Fibroblast of peridontal ligament (primary cell): ENCODE measurements at regions not wholly inside any gene's neighbourhood (a gene's known extent, or its start where the extent isn't known, plus 50 kb on each side); places are given as distances from the start of the nearest gene placed in this dataset.

Source experiments
- DNase-seq: peaks from one replicate; pipeline ENCODE4 v3.0.0-alpha.2; 2010; ENCODE audit errors: extremely low read depth

DNA sequence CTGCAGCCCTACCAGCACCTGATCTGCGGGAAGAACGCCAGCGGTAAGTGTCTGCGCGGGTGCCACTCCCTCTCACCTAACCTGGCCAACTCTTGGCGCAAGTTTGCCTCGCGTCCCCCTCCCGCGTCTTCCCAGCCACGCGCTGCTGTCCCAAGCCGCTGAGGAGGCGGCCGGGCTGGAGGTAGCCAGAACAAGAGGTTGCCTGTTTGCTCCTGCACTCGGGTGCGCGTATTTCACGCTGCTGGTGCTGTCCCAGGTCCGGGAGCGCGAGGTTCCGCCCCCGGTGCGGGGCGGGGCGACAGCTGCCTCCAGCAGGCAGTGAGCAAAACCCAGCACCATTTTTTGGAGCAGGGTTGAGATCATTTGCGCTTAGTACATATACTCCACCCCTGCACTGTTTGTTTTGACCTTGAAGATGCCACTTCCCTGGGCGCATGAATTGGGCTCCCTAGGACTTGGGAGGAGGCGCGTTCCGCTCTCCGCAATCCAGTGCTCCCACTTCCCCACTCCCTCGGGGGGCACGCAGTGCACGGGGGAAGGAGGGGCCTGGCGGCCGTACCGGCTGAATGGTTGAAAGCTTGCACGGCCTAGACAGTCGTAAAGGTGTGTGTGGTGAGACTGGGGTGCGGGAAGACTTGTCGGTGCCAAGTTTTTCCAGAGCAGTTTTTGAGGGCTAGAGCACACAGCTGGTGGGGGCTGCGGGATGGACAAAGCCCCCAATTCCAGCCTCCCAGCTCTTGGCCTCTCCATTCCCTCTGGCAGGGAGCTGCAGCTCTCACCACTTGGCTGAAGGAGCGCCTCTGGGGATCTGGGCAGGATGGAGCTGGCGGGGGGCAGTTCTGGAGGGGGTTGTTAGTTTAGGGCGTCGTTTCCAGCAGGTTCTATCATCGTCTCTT is 226.9 kb upstream of the CRY1 start:
- peak; percentile 43 for DNase-seq

DNA sequence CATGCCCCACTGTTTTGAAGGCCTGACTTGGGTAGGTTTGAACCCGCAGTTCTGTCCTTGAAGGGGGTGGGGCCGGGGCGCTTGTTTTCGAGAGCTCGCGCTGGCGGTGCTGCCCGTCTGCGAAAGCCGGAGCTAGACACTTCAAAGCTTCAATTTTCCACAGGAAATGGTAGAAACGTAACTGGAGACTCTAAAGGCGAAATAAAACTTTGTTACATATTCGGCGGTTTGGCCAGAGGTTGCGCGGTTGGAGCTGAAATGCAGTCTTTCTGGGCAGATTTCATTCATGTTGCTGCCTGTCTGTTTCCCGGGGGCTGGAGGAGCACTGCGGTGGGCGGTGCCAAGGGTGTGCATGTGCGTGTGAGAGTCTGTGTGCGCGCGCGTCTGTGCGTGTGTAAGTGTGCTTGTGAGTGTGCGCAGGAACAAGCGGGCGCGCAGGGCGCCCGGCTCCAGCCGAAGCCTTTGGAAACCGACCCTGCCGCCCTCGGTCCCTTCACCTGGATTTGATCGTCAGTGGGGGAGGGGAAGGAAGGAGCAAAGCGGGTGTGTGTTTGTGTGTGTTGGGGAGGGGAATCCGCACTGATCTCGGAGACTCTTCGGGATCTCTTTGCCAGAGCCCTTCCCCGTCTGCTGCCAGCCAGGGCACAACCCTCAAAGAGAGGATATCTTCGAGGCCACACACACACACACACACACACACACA is 227.7 kb upstream of the CRY1 start:
- DNase-seq: peak; percentile 50

DNA sequence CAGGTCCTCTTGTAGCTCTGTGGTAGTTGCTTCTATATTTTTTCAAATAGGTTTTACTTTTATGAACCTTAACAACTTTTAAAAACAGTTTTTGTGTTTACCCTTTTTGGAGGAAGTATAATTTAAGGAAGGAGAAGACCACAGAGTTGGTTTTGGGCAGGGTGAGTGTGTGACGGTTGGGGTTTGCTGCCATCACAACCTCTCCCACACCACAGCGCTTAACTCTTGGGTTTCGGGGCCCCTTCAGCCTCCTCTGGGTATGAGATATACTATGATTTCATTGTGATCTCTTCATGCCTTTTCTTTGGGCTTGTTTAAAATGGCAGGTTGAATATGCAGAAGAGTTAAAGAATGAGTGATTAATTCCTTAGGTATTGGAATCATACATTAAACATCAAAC is 228.7 kb upstream of the CRY1 start:
- no peak for DNase-seq

DNA sequence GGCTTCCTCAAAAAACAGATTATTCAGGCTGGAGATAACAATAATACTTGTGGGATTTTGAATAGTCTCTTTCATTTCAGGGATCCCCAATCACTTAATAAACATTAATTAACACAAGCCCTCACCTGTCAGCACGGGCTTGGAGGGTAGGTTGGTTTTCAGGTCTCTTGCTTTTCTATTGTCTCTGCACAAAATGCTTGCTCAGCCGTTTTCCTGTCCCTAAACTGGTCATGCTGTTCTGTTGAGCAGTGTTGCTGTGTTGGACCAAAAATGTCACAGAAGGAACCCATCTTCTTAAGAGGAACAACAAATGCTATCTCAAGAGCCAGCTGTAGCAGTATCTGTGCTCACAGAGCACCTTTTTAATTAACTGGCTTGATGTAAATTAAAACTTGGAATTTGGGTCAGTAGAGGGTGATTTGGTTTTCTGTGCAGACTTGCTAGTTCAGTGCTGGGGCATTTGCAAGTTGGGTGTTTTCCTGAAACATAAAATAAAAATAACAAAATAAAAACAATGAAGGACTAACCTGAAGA is 231.8 kb upstream of the CRY1 start:
- DNase-seq: no peak

DNA sequence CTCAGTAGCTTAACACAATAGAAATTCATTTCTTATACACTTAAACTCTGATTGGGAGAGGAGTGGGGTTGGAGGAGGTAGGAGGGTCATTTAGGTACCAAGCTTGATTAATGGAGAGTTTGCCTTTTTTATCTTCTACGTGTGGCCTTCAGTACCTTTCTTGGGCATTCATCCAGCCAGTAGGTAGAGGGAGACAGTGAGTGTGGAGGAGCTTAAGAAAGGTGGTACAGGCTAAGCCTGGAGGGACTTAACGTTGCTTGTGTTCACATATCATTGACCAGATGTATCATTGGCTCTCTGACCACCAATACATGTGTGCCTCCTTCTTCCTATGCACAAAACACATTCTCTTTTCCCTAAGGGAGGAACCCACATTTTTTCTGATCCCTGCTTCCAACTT is 232.9 kb upstream of the CRY1 start:
- no peak for DNase-seq

DNA sequence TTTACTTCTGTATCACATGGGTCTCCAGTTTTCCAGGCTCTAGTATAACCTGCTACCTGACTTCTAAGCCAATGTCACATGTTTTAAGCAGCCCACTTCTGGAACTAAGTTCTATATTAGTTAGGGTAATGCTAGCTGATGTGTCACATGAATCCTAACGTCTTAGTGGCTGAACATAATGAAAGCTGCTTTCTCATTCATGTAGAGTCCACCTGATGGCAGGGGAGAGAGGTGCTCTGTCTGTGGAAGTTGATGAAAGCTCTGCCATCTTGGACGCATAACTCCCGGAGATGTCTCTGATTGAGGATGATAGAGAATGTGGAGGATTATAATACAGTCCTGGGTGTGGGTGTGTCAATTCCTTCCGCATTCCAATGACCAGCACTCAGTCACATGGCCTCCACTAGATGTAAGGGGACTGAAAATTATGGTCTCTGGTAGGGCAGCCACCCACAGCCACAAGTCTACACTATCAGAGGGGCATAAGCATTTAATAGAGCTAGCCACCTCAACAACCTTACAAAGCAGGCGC is 234.4 kb upstream of the CRY1 start:
- no peak for DNase-seq

DNA sequence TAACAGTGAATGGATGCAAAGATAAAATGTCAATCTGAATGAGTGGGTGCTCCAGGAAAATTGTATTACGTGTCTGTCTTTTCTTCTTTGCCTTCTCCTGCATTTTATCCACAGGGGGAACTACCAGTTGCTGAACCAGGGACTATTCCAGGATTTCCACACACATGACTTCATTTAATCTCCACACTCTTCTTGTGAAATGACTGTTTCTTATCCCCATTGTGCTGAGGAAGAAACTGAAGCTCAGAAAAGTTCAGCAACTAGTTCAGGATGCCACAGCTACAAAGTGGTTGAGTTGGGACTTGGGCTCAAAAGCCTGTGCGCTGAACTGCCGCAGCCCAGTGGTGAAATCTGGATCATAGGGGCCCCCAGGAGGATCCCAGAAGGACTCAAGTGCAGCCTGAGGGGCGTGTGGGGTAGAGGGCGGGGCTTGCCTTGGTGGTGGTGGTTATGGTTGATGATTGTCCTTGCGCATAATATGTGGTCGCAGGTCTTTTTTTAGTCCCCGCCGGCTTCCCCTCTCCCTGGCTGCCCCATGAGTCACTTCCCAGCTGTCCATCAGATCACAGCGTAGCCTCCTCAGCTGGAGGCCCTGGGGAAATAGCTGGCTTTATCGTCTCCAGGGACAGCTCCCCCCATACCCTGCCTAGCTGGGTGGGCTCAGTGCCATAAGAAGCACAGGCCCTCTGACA is 235.2 kb upstream of the CRY1 start:
- peak; percentile 37 for DNase-seq

DNA sequence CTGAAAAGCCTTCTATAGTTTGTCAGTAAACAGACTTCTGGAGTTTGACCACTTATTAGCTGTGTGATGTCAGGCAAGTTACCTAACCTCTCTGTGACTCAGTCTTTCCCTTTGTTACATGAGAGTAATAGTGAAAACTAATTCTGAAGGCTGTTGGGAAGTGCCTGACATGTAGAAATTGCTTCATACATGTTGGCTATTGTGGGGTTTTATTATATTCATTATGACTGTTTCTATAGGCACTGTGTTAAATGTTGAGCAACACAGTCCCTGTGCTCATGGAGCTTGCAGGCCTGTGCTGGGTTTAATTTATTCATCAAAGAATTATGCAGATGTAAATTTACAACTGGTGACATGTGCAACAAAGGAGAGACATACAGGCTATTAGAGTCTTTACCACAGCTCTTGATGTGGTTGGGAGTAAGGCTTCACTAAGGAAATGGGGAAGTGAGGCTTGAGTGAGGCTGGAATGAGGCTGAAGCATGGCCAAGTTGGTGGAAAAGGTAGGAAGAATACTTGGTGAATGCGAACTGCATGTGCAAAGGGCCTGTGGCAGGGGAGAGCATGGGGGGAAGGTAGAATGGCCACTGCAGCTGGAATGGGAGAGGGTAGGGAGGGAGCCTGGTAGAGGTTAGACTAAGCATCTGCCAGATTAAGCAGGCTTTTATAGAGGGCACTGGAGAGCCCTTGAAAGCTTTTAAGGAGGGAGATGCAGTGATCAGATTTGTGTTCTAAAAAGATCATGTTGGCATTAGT is 236.4 kb upstream of the CRY1 start:
- DNase-seq: peak; percentile 56

DNA sequence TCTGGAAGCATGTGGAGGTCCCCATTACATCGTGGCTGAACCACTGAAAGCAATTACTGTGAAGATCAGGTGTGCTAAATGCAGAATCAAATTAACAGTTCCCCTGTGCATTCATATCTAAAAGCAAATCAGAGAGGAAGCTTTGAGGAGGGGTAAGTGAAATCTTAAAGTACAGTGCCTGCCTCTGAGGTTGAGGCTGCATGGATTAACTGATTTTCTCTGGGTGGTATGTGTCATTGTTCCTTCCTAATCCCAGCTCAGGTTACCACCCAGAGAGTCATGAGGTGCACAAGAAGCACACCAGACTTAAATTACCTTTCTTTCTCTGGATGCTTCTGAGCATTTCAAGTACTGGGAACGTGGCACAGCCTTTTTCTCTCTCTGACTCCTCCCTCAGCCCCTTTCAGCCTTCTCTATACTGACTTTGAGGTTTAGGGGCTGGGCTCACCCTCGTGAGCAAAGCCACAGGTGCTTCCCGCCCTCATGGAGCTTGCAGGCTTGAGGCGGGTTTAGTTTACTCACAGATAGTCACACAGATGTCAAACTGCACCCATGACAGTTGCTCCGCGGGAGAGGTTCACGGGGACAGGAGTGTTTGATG is 237.6 kb upstream of the CRY1 start:
- DNase-seq: no peak

DNA sequence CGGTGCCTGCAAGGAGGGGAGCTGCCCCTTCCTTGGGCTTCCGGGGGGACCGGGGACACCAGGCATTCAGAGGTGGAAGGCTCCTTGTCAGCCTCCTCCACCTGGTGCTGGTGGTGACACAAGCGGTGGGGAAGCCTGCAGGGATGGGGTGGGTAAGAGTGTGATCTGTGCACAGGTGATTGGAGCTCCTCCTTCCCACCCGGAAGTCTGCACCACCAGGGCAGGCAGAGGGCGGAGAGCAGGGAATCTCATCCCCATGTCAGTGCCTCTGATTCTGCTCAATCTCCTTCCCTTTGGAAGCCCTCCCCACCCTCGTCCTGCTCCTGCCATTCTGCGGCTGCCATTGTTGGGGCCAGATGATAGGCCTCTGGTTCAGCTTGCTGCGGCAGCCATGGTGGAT is 238.1 kb upstream of the CRY1 start:
- no peak for DNase-seq

DNA sequence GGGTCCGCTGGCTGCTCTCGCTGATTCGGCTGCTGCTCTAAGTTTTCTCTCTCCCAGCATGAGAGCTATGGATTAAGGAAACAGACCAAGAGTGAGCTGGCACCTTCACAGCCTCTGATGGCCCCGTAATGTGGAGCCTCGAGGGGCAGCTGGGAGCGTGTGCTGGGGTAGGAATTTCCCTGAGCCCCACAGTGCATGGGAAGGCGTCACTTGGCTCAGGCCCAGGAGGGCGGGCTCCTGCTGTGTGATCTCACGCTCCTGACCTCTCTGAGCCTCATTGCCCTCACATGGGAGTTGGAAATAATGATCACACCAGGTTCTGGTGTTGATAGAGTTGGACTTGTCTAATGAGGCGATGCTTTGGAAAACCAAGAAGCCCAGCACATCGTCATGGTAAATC is 238.6 kb upstream of the CRY1 start:
- no peak for DNase-seq

DNA sequence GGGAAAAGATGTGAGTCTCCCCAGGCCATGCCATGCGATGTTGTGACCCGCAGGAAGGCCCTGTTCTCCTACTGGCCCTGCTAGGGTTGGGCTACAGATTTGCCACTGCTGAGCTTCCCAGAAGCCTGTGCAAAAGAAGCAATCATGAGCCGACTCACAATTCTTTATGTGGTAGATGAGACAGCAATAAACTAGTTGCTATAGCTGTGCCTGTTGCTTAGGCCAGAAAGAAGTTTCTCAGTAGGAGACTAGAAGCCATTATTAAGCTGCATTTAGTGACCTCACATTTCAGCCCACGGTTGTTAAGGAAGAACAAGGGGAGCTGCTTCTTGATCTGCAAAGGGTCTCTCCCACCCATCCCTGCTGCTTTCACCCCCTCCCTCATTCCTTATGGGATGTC is 239.4 kb upstream of the CRY1 start:
- no peak for DNase-seq

DNA sequence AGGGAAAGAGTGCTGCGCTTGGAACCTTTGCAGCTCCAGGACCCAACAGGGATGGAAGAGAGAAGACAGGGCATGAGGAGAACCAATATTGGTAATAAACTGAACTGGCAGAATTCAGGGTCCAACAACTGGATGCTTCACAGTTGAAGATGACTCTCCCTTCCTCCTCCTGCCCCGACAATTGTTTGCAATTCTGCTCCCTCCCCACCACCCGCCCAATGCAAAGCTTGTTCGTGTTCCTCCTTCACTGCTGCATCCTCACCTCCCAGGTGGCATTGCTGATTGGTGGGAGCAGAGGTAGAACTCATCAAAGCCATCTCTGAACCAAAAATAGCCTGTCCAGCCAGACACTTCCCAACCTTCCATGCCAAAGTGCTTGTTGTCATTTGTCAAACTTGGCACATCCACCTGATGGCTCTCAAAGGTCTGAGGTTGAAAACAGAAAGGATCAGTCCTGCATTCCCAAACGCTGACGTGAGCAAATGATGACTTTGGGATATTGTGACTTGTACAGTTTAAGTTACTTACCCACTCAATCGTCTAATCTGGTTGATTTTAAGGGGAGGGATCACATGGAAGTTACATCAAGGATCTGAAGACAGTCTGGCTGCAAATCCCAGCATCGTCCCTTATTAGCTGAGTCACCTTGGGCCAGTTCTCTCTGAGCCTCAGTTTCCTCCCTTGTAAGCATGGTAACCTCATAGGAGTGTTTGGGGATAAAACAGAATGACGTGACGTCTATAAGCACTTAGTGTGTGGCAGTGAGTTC is 242.6 kb upstream of the CRY1 start:
- no peak for DNase-seq

DNA sequence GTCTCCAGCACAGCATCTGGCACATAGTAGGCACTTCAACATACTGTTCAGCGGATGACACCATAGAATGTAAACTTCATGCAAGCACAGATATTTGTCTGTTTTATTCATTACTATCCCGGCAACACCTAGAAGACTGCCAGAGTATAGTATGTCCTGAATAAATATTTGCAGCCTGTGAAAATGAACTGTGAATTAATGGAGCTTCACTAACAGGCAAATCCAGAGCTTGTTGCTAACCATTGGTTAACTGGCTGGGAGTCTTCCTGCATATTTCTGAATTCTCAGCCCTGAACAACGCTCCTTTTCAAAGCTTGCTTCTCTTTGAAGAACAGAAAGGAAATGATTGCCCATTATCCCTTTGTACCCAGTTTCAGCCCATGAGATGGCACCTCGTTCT is 243.3 kb upstream of the CRY1 start:
- DNase-seq: no peak

DNA sequence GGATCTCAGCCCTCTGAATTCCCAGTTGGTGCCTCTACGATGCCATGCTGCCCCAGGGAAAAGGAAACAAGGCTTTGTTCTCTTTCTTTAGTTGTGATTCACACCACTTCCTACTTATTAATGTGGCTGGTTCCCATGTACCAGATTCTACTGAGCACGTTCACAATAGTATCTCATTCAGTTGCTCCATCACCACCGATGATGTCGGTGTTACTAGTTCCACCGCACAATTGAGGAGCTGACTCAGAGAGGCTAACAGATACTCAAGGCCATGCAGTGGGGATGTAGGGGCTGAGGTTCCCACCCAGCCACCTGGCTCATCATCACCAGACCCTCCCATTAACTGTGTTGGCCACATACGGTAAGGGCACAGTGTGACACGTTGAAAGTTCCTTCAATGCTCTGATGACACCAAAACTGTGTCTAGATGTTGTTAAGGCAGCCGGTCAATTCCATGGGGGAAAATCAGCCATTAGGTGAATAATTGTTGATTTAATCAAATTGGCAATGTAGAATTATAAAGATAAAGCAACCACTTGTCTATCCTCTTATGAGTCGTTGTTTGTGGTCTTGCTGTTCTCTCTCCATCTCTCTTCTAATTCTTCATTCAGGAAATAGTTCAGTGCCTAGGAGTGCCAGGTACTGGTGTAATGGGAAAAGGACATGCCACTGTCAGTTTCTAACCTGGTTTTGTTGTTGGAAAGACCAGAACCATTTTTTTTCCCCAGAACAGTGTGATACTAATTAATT is 244.2 kb upstream of the CRY1 start:
- DNase-seq: peak; percentile 10

DNA sequence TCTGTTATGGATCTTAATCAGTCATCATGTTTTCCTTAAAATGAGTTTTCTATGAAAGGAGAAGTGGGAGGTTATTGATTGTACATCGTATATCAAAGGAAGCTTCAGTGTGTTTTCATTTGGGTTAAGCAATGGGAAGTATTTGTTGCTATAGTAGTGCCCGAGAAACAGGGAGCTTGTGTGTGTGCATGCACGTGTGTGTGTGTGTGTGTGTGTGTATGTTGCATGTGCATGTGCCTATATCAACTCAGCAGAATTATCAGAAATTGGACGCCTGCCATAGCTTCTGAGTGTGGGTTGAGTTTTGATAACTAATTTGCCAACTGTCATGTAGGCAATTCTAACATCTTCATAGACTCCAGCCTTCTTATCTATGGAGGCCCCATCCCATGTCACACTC is 246.1 kb upstream of the CRY1 start:
- no peak for DNase-seq

DNA sequence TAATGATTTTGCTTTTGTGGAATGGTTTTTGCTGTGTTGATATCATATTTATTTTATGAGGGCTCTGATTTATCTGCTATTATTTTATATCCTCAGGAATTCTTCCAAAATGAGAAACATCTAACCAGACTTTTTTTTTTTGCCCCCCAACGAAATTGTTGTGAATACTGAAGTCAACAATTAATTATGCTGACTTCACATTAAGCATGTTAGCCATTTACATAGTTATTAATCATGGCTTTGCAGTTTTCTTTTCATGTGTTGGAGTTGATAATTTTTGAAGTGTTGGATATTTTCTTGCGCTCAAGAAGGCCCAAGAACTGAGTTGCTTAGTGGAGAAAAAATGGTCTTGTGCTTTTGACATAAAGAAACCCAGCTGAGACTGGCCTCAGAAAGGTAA is 246.6 kb upstream of the CRY1 start:
- DNase-seq: no peak

DNA sequence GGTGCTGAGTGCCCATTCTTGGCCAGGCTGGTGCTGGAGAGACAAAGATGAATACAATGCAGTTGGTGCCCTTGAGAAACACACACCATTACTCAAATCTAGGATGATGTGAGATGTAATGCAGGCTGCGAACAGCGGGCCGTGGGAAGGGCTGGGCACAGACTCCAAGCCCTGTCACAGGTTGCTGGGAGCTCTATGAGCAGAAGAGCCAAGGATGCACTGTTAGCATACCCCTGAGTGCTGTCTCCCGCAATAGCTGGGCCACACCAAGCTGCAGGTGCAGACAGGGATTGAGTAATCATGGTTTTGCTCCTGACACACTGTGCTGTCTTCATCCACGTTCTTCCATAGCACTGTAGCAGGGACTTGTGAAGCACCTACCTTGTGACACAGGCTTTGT is 247.5 kb upstream of the CRY1 start:
- no peak for DNase-seq

DNA sequence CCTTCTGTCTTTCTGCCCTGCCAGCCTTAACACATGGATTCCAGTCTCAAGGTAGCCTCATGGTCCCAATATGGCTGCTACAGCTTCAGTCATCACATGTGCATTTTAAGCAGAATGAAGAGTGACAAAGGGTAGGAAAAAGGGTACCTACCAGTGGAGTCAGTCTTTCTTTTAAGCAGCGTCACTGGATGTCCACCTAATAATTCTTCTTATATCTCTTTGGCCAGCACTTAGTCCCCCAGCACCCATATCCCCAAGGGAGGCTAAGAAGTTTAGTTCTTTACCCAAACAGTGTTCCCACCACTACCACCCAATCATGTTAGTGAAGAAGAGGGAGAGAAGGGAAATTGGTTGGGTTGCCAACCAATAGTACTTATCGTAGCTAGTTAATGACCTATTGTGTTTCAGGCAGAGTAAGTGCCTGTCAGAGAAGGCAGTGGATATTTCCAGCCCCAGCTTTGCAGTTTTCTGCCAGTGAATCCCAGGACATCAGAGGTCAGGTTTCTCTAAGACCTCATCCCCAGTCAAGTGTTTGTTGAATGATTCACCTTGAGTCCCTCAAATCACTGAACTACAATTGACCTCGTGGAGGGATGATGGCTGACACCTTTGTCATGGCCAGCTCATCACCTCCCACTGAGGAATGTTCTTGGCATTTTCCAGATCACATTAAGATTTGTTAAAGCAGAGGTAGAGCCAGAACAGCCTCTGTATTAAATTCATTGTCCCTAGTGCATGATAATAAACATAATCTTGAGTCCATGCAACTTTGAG is 250.9 kb upstream of the CRY1 start:
- no peak for DNase-seq
